ENCODE measurements at regions not wholly inside any gene's neighbourhood (a gene's known extent, or its start where the extent isn't known, plus 50 kb on each side); places are given as distances from the start of the nearest gene placed in this dataset.
"Not testable (repeated sequence)": the region's sequence is repeated elsewhere in the genome, so short reads cannot be mapped to it uniquely, and the experiment has no call there.

DNA sequence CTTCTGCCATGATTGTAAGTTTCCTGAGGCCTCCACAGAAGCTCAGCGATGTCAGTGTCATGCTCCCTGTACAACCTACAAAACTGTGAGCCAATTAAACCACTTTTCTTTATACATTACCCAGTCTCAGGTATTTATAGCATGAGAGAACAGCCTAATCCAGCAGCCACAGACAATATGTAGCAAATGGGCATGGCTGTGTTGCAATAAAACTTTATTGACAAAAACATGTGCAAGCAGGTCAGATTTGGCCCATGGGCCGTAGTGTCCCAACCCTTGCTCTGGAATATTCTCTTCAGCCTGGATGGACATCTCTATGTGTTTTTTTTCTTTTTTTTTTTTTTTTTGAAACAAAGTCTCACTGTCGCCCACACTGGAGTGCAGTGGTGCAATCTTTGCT, 60.9 kb upstream of the EEF2KMT start:
- no peak overlapping the region for H3K4me3 Mint-ChIP-seq
- H3K27me3 Mint-ChIP-seq, result no peaks in the 10 kb centered on the region
- CTCF ChIA-PET, result no interaction called here
- no peak for DNase-seq
- H3K27ac Mint-ChIP-seq, result no peak overlapping the region
- H3K4me1 Mint-ChIP-seq, result no peaks in the 10 kb centered on the region
- peaks cover 4% of the 10 kb centered on the region for H3K9me3 Mint-ChIP-seq
- H3K36me3 Mint-ChIP-seq, result no peaks in the 10 kb centered on the region

DNA sequence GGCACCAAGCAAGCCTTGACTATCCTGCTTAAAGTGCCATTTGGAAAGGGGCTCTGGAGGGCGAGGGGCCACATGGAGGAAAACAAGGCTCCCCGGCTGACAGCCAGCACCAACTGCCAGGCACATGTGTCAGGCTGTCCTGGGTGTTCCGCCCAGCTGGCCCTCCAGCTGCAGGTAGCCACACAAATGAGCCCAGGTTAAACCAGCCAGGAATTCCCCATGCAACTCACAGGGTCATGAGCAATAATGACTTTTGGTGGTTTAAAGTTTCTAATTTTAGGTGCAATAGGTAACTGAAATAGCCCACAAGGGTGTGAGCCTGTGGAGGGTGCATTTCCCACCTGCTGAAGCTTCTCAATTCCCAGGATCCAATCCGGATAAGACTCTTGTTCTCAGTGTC, 58.9 kb upstream of the EEF2KMT start:
- H3K4me1 Mint-ChIP-seq, CTCF ChIA-PET, DNase-seq: not testable (repeated sequence)

DNA sequence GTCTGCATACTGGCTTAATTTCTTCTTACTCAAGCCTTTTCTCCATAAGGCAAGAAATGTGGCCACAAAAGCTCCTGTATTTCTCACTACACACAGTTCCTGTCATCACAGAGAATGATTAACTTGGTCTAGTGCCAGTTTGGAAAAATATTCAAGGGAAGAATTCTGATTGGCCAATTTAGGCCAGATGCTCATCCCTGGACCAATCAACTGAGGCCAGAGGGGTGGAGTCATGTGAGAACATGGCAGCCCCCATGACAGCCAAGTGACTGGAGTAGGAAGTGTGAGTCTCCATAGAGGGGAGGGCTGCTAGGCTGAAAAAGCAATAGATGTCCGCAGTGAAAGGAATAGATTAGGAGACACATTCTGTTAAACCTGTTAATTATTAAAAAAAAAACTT, 56.4 kb upstream of the EEF2KMT start:
- H3K9me3 Mint-ChIP-seq, H3K4me1 Mint-ChIP-seq, H3K4me3 Mint-ChIP-seq, CTCF ChIA-PET, H3K27me3 Mint-ChIP-seq, H3K36me3 Mint-ChIP-seq, H3K27ac Mint-ChIP-seq, DNase-seq: not testable (repeated sequence)

More for the DNA sequence above, 58.9 kb upstream of the EEF2KMT start:
- H3K36me3 Mint-ChIP-seq, H3K27me3 Mint-ChIP-seq, H3K9me3 Mint-ChIP-seq, H3K27ac Mint-ChIP-seq, H3K4me3 Mint-ChIP-seq: not testable (repeated sequence)

DNA sequence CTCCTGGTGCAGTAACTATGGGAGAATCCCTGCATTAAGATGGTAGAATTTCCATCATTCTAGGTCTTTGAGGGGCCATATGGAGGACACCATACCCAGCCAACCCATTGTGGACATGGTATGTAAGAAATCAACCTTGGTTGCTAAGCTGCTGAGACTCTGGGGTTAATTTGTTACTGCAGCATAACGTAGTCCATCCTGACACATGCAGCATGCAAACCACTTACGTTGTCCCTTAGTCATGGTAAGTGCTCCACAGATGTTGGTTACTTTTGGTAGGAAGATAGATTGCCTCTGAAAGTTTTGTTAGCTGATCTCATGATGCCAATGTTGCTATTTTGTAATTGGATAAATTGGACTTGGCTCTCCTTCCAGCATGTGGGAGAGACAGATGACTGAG, 53.8 kb upstream of the EEF2KMT start:
- CTCF ChIA-PET, H3K4me1 Mint-ChIP-seq, H3K4me3 Mint-ChIP-seq, H3K27ac Mint-ChIP-seq, DNase-seq, H3K9me3 Mint-ChIP-seq, H3K36me3 Mint-ChIP-seq, H3K27me3 Mint-ChIP-seq: not testable (repeated sequence)
